Astrocyte (in vitro differentiated cells and primary cell): ENCODE measurements at regions not wholly inside any gene's neighbourhood (a gene's known extent, or its start where the extent isn't known, plus 50 kb on each side); places are given as distances from the start of the nearest gene placed in this dataset.
"Not testable (repeated sequence)": the region's sequence is repeated elsewhere in the genome, so short reads cannot be mapped to it uniquely, and the experiment has no call there.

Source experiments
- DNase-seq: peaks from one replicate; pipeline ENCODE4 v3.0.0-alpha.2; 2010; ENCODE audit warnings: low read depth
- FAIRE-seq: peaks from 2 replicates; lab custom pipeline; 2011; peaks lifted over from hg19 to GRCh38; lab: Jason Lieb, UNC
- H2AFZ ChIP-seq: 2 replicates; pipeline ENCODE4 v1.6.0; 2012; ENCODE audit warnings: low read depth, low read length, inconsistent platforms
- H3K27ac ChIP-seq: 2 replicates; pipeline ENCODE4 v1.5.1; 2011; ENCODE audit warnings: low read depth, low read length, inconsistent platforms
- H3K27me3 ChIP-seq: 2 replicates; pipeline ENCODE4 v1.6.0; 2011; ENCODE audit warnings: low read length, inconsistent platforms; ENCODE audit not compliant: insufficient read depth
- H3K36me3 ChIP-seq: 2 replicates; pipeline ENCODE4 v1.5.1; 2011; ENCODE audit warnings: low read length, inconsistent platforms; ENCODE audit not compliant: insufficient read depth
- H3K4me1 ChIP-seq: 2 replicates; pipeline ENCODE4 v1.5.1; 2011; ENCODE audit warnings: low read length, inconsistent platforms; ENCODE audit not compliant: insufficient read depth
- H3K4me2 ChIP-seq: 2 replicates; pipeline ENCODE4 v1.6.0; 2012; ENCODE audit warnings: low read length, inconsistent platforms
- H3K4me3 ChIP-seq: 2 replicates; pipeline ENCODE4 v1.5.1; 2011; ENCODE audit warnings: low read depth, mild to moderate bottlenecking, low read length, inconsistent platforms; ENCODE audit not compliant: insufficient read depth
- H3K79me2 ChIP-seq: 2 replicates; pipeline ENCODE4 v1.6.0; 2012; ENCODE audit warnings: mild to moderate bottlenecking, low read length, inconsistent platforms; ENCODE audit not compliant: insufficient read depth
- H3K9ac ChIP-seq: 2 replicates; pipeline ENCODE4 v1.6.0; 2012; ENCODE audit warnings: mild to moderate bottlenecking, low read length, inconsistent platforms
- H3K9me3 ChIP-seq: 2 replicates; pipeline ENCODE4 v1.5.1; 2012; ENCODE audit warnings: low read depth, mild to moderate bottlenecking, low read length, inconsistent platforms; ENCODE audit not compliant: insufficient read depth
- H4K20me1 ChIP-seq: 2 replicates; pipeline ENCODE4 v1.6.0; 2012; ENCODE audit warnings: low read length, inconsistent platforms; ENCODE audit not compliant: insufficient read depth
- H3K27ac Mint-ChIP-seq: one replicate; pipeline ENCODE4 v1.8.0; 2021; ENCODE audit warnings: mild to moderate bottlenecking, mixed read lengths; ENCODE audit not compliant: unreplicated experiment
- H3K27me3 Mint-ChIP-seq: one replicate; pipeline ENCODE4 v1.8.0; 2021; ENCODE audit warnings: low read depth, mixed read lengths; ENCODE audit not compliant: unreplicated experiment
- H3K36me3 Mint-ChIP-seq: one replicate; pipeline ENCODE4 v1.8.0; 2021; ENCODE audit warnings: low read depth, mixed read lengths; ENCODE audit not compliant: unreplicated experiment
- H3K4me1 Mint-ChIP-seq: one replicate; pipeline ENCODE4 v1.8.0; 2021; ENCODE audit warnings: low read depth, mixed read lengths; ENCODE audit not compliant: unreplicated experiment
- H3K4me3 Mint-ChIP-seq: one replicate; pipeline ENCODE4 v1.8.0; 2021; ENCODE audit warnings: mild to moderate bottlenecking, moderate library complexity, mixed read lengths; ENCODE audit not compliant: unreplicated experiment
- H3K9me3 Mint-ChIP-seq: one replicate; pipeline ENCODE4 v1.8.0; 2021; ENCODE audit warnings: mild to moderate bottlenecking, mixed read lengths; ENCODE audit not compliant: unreplicated experiment
- CTCF ChIP-seq: IDR thresholded peaks from 2 replicates; pipeline ENCODE4 v1.5.1; 2011; ENCODE audit warnings: low read depth, mild to moderate bottlenecking, inconsistent platforms, low read length, moderate library complexity; ENCODE audit not compliant: insufficient read depth
- EZH2 ChIP-seq: IDR thresholded peaks from 2 replicates; pipeline ENCODE4 v1.6.1; 2012; ENCODE audit warnings: mild to moderate bottlenecking, low read length, inconsistent platforms; ENCODE audit not compliant: insufficient read depth

GRCh38 chr2:39981883-39982311, 202.8 kb upstream of the THUMPD2 start:
- Mint-ChIP-seq H3K4me1 (no peaks in the 10 kb centered on the region), H3K4me3 (no peak overlapping the region), H3K27me3 (no peaks in the 10 kb centered on the region), H3K36me3 (no peaks in the 10 kb centered on the region), H3K27ac (no peak overlapping the region), H3K9me3 (peaks cover 5% of the 10 kb centered on the region)
- Histone ChIP-seq H3K9me3 (no peaks in the 10 kb centered on the region), H3K9ac (no peak overlapping the region), H3K27ac (no peak overlapping the region), H2AFZ (no peak overlapping the region), H3K79me2 (no peaks in the 10 kb centered on the region), H3K4me2 (no peak overlapping the region), H3K4me1 (no peaks in the 10 kb centered on the region), H4K20me1 (no peaks in the 10 kb centered on the region), H3K36me3 (no peaks in the 10 kb centered on the region), H3K27me3 (no peaks in the 10 kb centered on the region), H3K4me3 (no peak overlapping the region)
- FAIRE-seq, result no peak
- TF ChIP-seq EZH2 (no peak), CTCF (no peak)
- no peak for DNase-seq

- no peak overlapping the region for H3K27ac Mint-ChIP-seq
- no peaks in the 10 kb centered on the region for H3K4me1 Mint-ChIP-seq
- no peaks in the 10 kb centered on the region for H3K36me3 ChIP-seq
- no peak for DNase-seq
- H4K20me1 ChIP-seq, result no peaks in the 10 kb centered on the region
- H3K9me3 ChIP-seq, result no peaks in the 10 kb centered on the region
- H3K27ac ChIP-seq, result no peak overlapping the region
- H2AFZ ChIP-seq, result no peak overlapping the region
- no peaks in the 10 kb centered on the region for H3K27me3 Mint-ChIP-seq
- no peaks in the 10 kb centered on the region for H3K36me3 Mint-ChIP-seq
- peaks cover 5% of the 10 kb centered on the region for H3K9me3 Mint-ChIP-seq
- no peak for FAIRE-seq
- H3K4me1 ChIP-seq, result no peaks in the 10 kb centered on the region
- no peaks in the 10 kb centered on the region for H3K27me3 ChIP-seq
- H3K4me3 ChIP-seq, result no peak overlapping the region
- no peak for TF ChIP-seq EZH2
- no peak for TF ChIP-seq CTCF
- H3K4me2 ChIP-seq, result no peak overlapping the region
- no peaks in the 10 kb centered on the region for H3K79me2 ChIP-seq
- no peak overlapping the region for H3K9ac ChIP-seq
- H3K4me3 Mint-ChIP-seq, result no peak overlapping the region
These were observed 196.5 kb upstream of the THUMPD2 start for GRCh38 chr2:39975476-39976020.

- no peaks in the 10 kb centered on the region for H3K36me3 Mint-ChIP-seq
- FAIRE-seq, result no peak
- no peak overlapping the region for H3K27ac ChIP-seq
These were observed 189.0 kb upstream of the THUMPD2 start for GRCh38 chr2:39968037-39968436.

GRCh38 chr2:39960681-39961080, 181.6 kb upstream of the THUMPD2 start:
- H3K27ac Mint-ChIP-seq, H2AFZ ChIP-seq, H3K9me3 ChIP-seq, H3K4me2 ChIP-seq, H3K79me2 ChIP-seq, H3K9ac ChIP-seq, H4K20me1 ChIP-seq, H3K27ac ChIP-seq, DNase-seq, H3K36me3 Mint-ChIP-seq, H3K9me3 Mint-ChIP-seq, H3K36me3 ChIP-seq, H3K4me3 Mint-ChIP-seq, H3K27me3 Mint-ChIP-seq, H3K27me3 ChIP-seq, H3K4me1 ChIP-seq, H3K4me3 ChIP-seq, H3K4me1 Mint-ChIP-seq, FAIRE-seq: not testable (repeated sequence)

More at GRCh38 chr2:39968037-39968436, 189.0 kb upstream of the THUMPD2 start:
- no peak for DNase-seq
- peaks cover 3% of the 10 kb centered on the region for H3K9me3 ChIP-seq
- H3K27ac Mint-ChIP-seq, result no peak overlapping the region
- H3K4me1 ChIP-seq, result no peaks in the 10 kb centered on the region
- H3K4me1 Mint-ChIP-seq, result no peaks in the 10 kb centered on the region
- H3K9ac ChIP-seq, result no peak overlapping the region
- TF ChIP-seq EZH2 (no peak), CTCF (no peak)
- no peak overlapping the region for H3K4me2 ChIP-seq
- H4K20me1 ChIP-seq, result no peaks in the 10 kb centered on the region
- H3K9me3 Mint-ChIP-seq, result peaks cover 3% of the 10 kb centered on the region
- H3K27me3 ChIP-seq, result no peaks in the 10 kb centered on the region
- H3K4me3 ChIP-seq, result no peak overlapping the region
- H3K79me2 ChIP-seq, result no peaks in the 10 kb centered on the region
- no peaks in the 10 kb centered on the region for H3K27me3 Mint-ChIP-seq
- H3K36me3 ChIP-seq, result no peaks in the 10 kb centered on the region
- H2AFZ ChIP-seq, result no peak overlapping the region
- H3K4me3 Mint-ChIP-seq, result no peak overlapping the region
